ENCODE measurements at regions not wholly inside any gene's neighbourhood (a gene's known extent, or its start where the extent isn't known, plus 50 kb on each side); places are given as distances from the start of the nearest gene placed in this dataset.

DNA sequence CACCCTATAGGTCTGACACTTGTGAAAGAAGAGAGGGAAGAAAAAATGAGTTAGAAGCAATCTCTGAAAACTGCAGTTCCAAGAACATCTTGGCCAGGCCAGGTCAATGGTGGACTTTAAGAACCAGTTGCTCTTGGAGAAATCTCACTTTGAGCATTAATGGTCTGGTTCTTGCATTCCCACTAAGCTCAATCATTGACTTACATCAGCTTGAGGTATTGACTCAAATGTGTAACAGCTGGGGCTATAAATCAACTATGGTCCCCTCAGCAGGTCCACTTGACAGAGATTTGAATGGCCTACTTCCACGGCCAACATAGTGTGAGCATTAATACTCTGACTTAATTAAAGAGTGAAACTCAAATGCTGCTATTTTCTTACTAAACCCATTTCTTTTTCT is 357.8 kb upstream of the RGMB start:
- TF ChIP-seq, protein P1, sequence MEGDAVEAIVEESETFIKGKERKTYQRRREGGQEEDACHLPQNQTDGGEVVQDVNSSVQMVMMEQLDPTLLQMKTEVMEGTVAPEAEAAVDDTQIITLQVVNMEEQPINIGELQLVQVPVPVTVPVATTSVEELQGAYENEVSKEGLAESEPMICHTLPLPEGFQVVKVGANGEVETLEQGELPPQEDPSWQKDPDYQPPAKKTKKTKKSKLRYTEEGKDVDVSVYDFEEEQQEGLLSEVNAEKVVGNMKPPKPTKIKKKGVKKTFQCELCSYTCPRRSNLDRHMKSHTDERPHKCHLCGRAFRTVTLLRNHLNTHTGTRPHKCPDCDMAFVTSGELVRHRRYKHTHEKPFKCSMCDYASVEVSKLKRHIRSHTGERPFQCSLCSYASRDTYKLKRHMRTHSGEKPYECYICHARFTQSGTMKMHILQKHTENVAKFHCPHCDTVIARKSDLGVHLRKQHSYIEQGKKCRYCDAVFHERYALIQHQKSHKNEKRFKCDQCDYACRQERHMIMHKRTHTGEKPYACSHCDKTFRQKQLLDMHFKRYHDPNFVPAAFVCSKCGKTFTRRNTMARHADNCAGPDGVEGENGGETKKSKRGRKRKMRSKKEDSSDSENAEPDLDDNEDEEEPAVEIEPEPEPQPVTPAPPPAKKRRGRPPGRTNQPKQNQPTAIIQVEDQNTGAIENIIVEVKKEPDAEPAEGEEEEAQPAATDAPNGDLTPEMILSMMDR (IDR thresholded peaks at IDR 0.05 in 4 of 5, conservative IDR thresholded peaks at IDR 0.05 in 1 of 5): no peak
- no peak for TF ChIP-seq POLR2A (IDR thresholded peaks at IDR 0.05)

All from gastrocnemius medialis (tissue), 4 donors.